IMR-90 (cell line): ENCODE measurements at regions not wholly inside any gene's neighbourhood (a gene's known extent, or its start where the extent isn't known, plus 50 kb on each side); places are given as distances from the start of the nearest gene placed in this dataset.

Experiments used
- ATAC-seq: fragments of 200-7000 bp; cut with Tn5 transposase; 2 replicates; pipeline ENCODE4 v1.9.1; 2020; ENCODE audit warnings: low read depth, mild to moderate bottlenecking, moderate library complexity
- BruUV-seq: library from RNA; stranded (reverse); fragments of 400-500 nt; replicated peaks from 2 replicates; lab custom pipeline; 2021; lab: Mats Ljungman, UMichigan
- CTCF ChIA-PET: fragments of 300-600 bp; formaldehyde crosslinking; extraction: SDS; loops from one replicate; lab custom pipeline; 2021; ENCODE audit warnings: antibody characterized with exemption; lab: Yijun Ruan, JAX
- POLR2A ChIA-PET: fragments of 300-600 bp; sonication (Branson Sonifier 250); formaldehyde crosslinking; loops from one replicate; lab custom pipeline; 2022; ENCODE audit warnings: antibody characterized with exemption; ENCODE audit not compliant: unreplicated experiment; lab: Charles Lee
- DNase-seq: peaks from one replicate; pipeline ENCODE4 v3.0.0; 2013
- H2AFZ ChIP-seq: replicated peaks from 2 replicates; pipeline ENCODE3; 2013; ENCODE audit warnings: low read length, mild to moderate bottlenecking; ENCODE audit not compliant: poor library complexity
- H2AK5ac ChIP-seq: 2 replicates; pipeline ENCODE4 v1.6.1; 2013; ENCODE audit warnings: low read depth, low read length, inconsistent platforms
- H2AK9ac ChIP-seq: replicated peaks from 2 replicates; pipeline ENCODE3; 2013; ENCODE audit warnings: mild to moderate bottlenecking, low read depth, low read length, moderate library complexity; ENCODE audit not compliant: poor library complexity
- H2BK120ac ChIP-seq: 2 replicates; pipeline ENCODE4 v1.6.1; 2013; ENCODE audit warnings: low read depth, low read length, inconsistent platforms
- H2BK15ac ChIP-seq: 3 replicates; pipeline ENCODE4 v1.6.1; 2013; ENCODE audit warnings: low read depth, low read length, inconsistent platforms
- H2BK20ac ChIP-seq: 2 replicates; pipeline ENCODE4 v1.6.1; 2013; ENCODE audit warnings: low read depth, mild to moderate bottlenecking, inconsistent platforms, low read length, moderate library complexity
- H2BK5ac ChIP-seq: 2 replicates; pipeline ENCODE4 v1.6.1; 2013; ENCODE audit warnings: mild to moderate bottlenecking, low read depth, low read length, inconsistent platforms; ENCODE audit not compliant: poor library complexity, severe bottlenecking
- H3K14ac ChIP-seq: replicated peaks from 2 replicates; pipeline ENCODE4 v1.6.1; 2013; ENCODE audit warnings: low read depth, low read length, inconsistent platforms
- H3K18ac ChIP-seq: 2 replicates; pipeline ENCODE4 v1.6.1; 2013; ENCODE audit warnings: low read depth, low read length, control low read depth
- H3K23ac ChIP-seq: 2 replicates; pipeline ENCODE4 v1.6.1; 2013; ENCODE audit warnings: low read depth, low read length, inconsistent platforms
- H3K27ac ChIP-seq: 2 replicates; pipeline ENCODE4 v1.5.1; 2013; ENCODE audit warnings: mild to moderate bottlenecking, control low read depth, low read length; ENCODE audit not compliant: insufficient read depth
- H3K27me3 ChIP-seq: 2 replicates; pipeline ENCODE4 v1.6.1; 2013; ENCODE audit warnings: low read length; ENCODE audit not compliant: control insufficient read depth, insufficient read depth
- H3K36me3 ChIP-seq: 2 replicates; pipeline ENCODE4 v1.6.1; 2013; ENCODE audit warnings: low read length, mixed read lengths; ENCODE audit not compliant: control insufficient read depth, insufficient read depth
- H3K4ac ChIP-seq: 2 replicates; pipeline ENCODE4 v1.6.1; 2013; ENCODE audit warnings: low read depth, low read length, inconsistent platforms
- H3K4me1 ChIP-seq: 2 replicates; pipeline ENCODE4 v1.6.1; 2013; ENCODE audit warnings: low read length, mixed read lengths; ENCODE audit not compliant: control insufficient read depth, insufficient read depth
- H3K4me2 ChIP-seq: 2 replicates; pipeline ENCODE4 v1.6.1; 2013; ENCODE audit warnings: low read depth, mild to moderate bottlenecking, control low read depth, low read length, moderate library complexity
- H3K4me3 ChIP-seq: 2 replicates; pipeline ENCODE4 v1.5.1; 2013; ENCODE audit warnings: low read depth, mild to moderate bottlenecking, control low read depth, low read length, moderate library complexity; ENCODE audit not compliant: insufficient read depth
- H3K56ac ChIP-seq: 2 replicates; pipeline ENCODE4 v1.6.1; 2013; ENCODE audit warnings: low read length, inconsistent platforms; ENCODE audit not compliant: insufficient read depth; ENCODE audit errors: extremely low read depth
- H3K79me1 ChIP-seq, 2 experiments: 2 replicates each; pipeline ENCODE4 v1.6.1; 2013; ENCODE audit warnings: low read length in 2 of 2, inconsistent platforms in 1 of 2, low read depth in 1 of 2
- H3K9ac ChIP-seq: 2 replicates; pipeline ENCODE4 v1.6.1; 2013; ENCODE audit warnings: low read depth, low read length, control low read depth
- H3K9me1 ChIP-seq: 2 replicates; pipeline ENCODE4 v1.6.1; 2013; ENCODE audit warnings: low read length, inconsistent platforms; ENCODE audit not compliant: insufficient read depth
- H3K9me3 ChIP-seq: 2 replicates; pipeline ENCODE4 v1.6.1; 2013; ENCODE audit warnings: low read length; ENCODE audit not compliant: control insufficient read depth, insufficient read depth
- H4K20me1 ChIP-seq: 2 replicates; pipeline ENCODE4 v1.6.1; 2013; ENCODE audit warnings: low read length, inconsistent platforms; ENCODE audit not compliant: insufficient read depth
- H4K5ac ChIP-seq: 2 replicates; pipeline ENCODE4 v1.6.1; 2013; ENCODE audit warnings: mild to moderate bottlenecking, low read depth, low read length, control low read depth
- H4K8ac ChIP-seq, 2 experiments: 2 replicates each; pipeline ENCODE4 v1.6.1; 2013; ENCODE audit warnings: low read depth in 2 of 2, low read length in 2 of 2, control low read depth in 1 of 2, inconsistent platforms in 1 of 2
- H4K91ac ChIP-seq: 2 replicates; pipeline ENCODE4 v1.6.1; 2013; ENCODE audit warnings: low read depth, low read length, inconsistent platforms; ENCODE audit not compliant: insufficient read depth
- BHLHE40 ChIP-seq: fragments of 150-350 bp; IDR thresholded peaks from 2 replicates; pipeline ENCODE4 v1.6.1; 2016; ENCODE audit warnings: mild to moderate bottlenecking, low read depth, low read length
- CEBPB ChIP-seq: IDR thresholded peaks from 2 replicates; pipeline ENCODE4 v1.6.1; 2012; ENCODE audit warnings: low read depth, low read length, improper control_type of control experiment
- CHD1 ChIP-seq: IDR thresholded peaks from 2 replicates; pipeline ENCODE4 v1.6.1; 2012; ENCODE audit warnings: low read depth, low read length, improper control_type of control experiment
- CTCF ChIP-seq: conservative IDR thresholded peaks from 2 replicates; pipeline ENCODE4 v1.5.1; 2012; ENCODE audit warnings: mild to moderate bottlenecking, low read depth, low read length, improper control_type of control experiment
- ELK1 ChIP-seq: fragments of 150-350 bp; IDR thresholded peaks from 2 replicates; pipeline ENCODE4 v1.6.1; 2016; ENCODE audit warnings: low read depth, mild to moderate bottlenecking, low read length, moderate library complexity, borderline replicate concordance
- FOS ChIP-seq: fragments of 150-350 bp; IDR thresholded peaks from 2 replicates; pipeline ENCODE4 v1.6.1; 2016; ENCODE audit warnings: low read depth, low read length
- MAFK ChIP-seq: IDR thresholded peaks from 2 replicates; pipeline ENCODE4 v1.6.1; 2012; ENCODE audit warnings: low read depth, low read length, improper control_type of control experiment
- MAZ ChIP-seq: IDR thresholded peaks from 2 replicates; pipeline ENCODE4 v1.6.1; 2012; ENCODE audit warnings: low read depth, mild to moderate bottlenecking, low read length, improper control_type of control experiment, moderate library complexity, borderline replicate concordance
- MXI1 ChIP-seq: IDR thresholded peaks from 2 replicates; pipeline ENCODE4 v1.6.1; 2012; ENCODE audit warnings: low read depth, mild to moderate bottlenecking, low read length, moderate library complexity, borderline replicate concordance
- NFE2L2 ChIP-seq: fragments of 150-350 bp; IDR thresholded peaks from 2 replicates; pipeline ENCODE4 v1.6.1; 2016; ENCODE audit warnings: low read depth, mild to moderate bottlenecking, low read length
- POLR2A ChIP-seq: IDR thresholded peaks from 2 replicates; pipeline ENCODE4 v1.6.1; 2012; ENCODE audit warnings: mild to moderate bottlenecking, low read depth, low read length
- RAD21 ChIP-seq: IDR thresholded peaks from 2 replicates; pipeline ENCODE4 v1.6.1; 2012; ENCODE audit warnings: low read length, improper control_type of control experiment
- RCOR1 ChIP-seq: IDR thresholded peaks from 2 replicates; pipeline ENCODE4 v1.6.1; 2012; ENCODE audit warnings: mild to moderate bottlenecking, low read length, improper control_type of control experiment; ENCODE audit not compliant: insufficient replicate concordance
- RFX5 ChIP-seq: IDR thresholded peaks from 2 replicates; pipeline ENCODE4 v1.8.0; 2012; ENCODE audit warnings: low read depth, mild to moderate bottlenecking, low read length, moderate library complexity
- SMC3 ChIP-seq: fragments of 150-350 bp; IDR thresholded peaks from 2 replicates; pipeline ENCODE4 v1.6.1; 2016; ENCODE audit warnings: low read depth, mild to moderate bottlenecking, antibody characterized with exemption, low read length, moderate library complexity
- USF2 ChIP-seq: fragments of 150-350 bp; IDR thresholded peaks from 2 replicates; pipeline ENCODE4 v1.6.1; 2017; ENCODE audit warnings: mild to moderate bottlenecking, antibody characterized with exemption, low read length, low read depth
- WGBS, 2 experiments: methylation state at CpG; one replicate each; pipeline versions ENCODE4 v1.1.5 to v1.1.7; 2013; ENCODE audit warnings: missing lambda C conversion rate in 2 of 2; ENCODE audit not compliant: insufficient read length in 1 of 2; ENCODE audit errors: extremely low coverage in 2 of 2; 5-methylcytosine and 5-hydroxymethylcytosine counted together
- dilution Hi-C: fragments of 300-500 bp; cut with HindIII; formaldehyde crosslinking; loops from one replicate; pipeline ENCODE4 v1.14.3; 2018; ENCODE audit warnings: low sequenced_read_pairs; ENCODE audit not compliant: unreplicated experiment
- in situ Hi-C: fragments of 300-500 bp; cut with MboI; formaldehyde crosslinking; loops from 3 replicates; pipeline ENCODE4 v1.14.3; 2019; ENCODE audit warnings: low sequenced_read_pairs, inconsistent platforms, mixed read lengths
- intact Hi-C: fragments of 100-400 bp; cut with micrococcal nuclease; formaldehyde crosslinking; loops from 2 replicates; pipeline ENCODE4 v1.10.0; 2022

GRCh38 chr1:244200596-244200995 lies 149.5 kb downstream of the ZBTB18 start:
- Histone ChIP-seq H4K91ac (no peak overlapping the region), H2AK5ac (no peak overlapping the region), H4K5ac (no peak overlapping the region), H3K14ac (no peak overlapping the region), H3K18ac (no peak overlapping the region), H4K20me1 (no peaks in the 10 kb centered on the region), H3K9me1 (no peaks in the 10 kb centered on the region), H3K9ac (no peak overlapping the region), H3K23ac (no peak overlapping the region), H3K27ac (no peak overlapping the region), H2BK120ac (no peak overlapping the region), H4K8ac (no peak overlapping the region), H2BK5ac (no peak overlapping the region), H2AFZ (peak overlapping the region; percentile 33), H3K36me3 (no peaks in the 10 kb centered on the region), H3K9me3 (no peaks in the 10 kb centered on the region), H3K4me1 (peaks cover 3% of the 10 kb centered on the region), H3K4me3 (no peak overlapping the region), H3K56ac (no peak overlapping the region), H3K79me1 (no peaks in the 10 kb centered on the region), H3K4me2 (no peak overlapping the region), H2BK15ac (no peak overlapping the region), H3K4ac (no peak overlapping the region), H2AK9ac (no peak overlapping the region), H2BK20ac (no peak overlapping the region), H3K27me3 (no peaks in the 10 kb centered on the region)
- CTCF ChIA-PET: no interaction called here
- in situ Hi-C loops (no loop called here), dilution Hi-C loops (no loop called here), intact Hi-C loops (no loop called here)
- TF ChIP-seq RFX5: no peak
- TF ChIP-seq MAFK: no peak
- TF ChIP-seq BHLHE40: no peak
- no peak for TF ChIP-seq MXI1
- no peak for TF ChIP-seq CHD1
- TF ChIP-seq CTCF: no peak
- no peak for TF ChIP-seq NFE2L2
- TF ChIP-seq CEBPB: no peak
- no peak for TF ChIP-seq POLR2A
- TF ChIP-seq MAZ: no peak
- TF ChIP-seq RCOR1: no peak
- TF ChIP-seq USF2: no peak
- no peak for TF ChIP-seq FOS
- no peak for TF ChIP-seq ELK1
- no peak for TF ChIP-seq RAD21
- TF ChIP-seq SMC3: no peak
- POLR2A ChIA-PET: no interaction called here
- WGBS, 2 experiments: 79% methylated on average over 5 of the region's 8 CpGs; no CpG with 5 or more reads in 1 of the 2 experiments
- no peak for ATAC-seq
- no TSS peak for BruUV-seq
- no peak for DNase-seq
